ENCODE measurements at regions not wholly inside any gene's neighbourhood (a gene's known extent, or its start where the extent isn't known, plus 50 kb on each side); places are given as distances from the start of the nearest gene placed in this dataset.

GRCh38 chr4:99749445-99750391 lies 66.9 kb upstream of the DAPP1 start:
- TF ChIP-seq, protein P1, sequence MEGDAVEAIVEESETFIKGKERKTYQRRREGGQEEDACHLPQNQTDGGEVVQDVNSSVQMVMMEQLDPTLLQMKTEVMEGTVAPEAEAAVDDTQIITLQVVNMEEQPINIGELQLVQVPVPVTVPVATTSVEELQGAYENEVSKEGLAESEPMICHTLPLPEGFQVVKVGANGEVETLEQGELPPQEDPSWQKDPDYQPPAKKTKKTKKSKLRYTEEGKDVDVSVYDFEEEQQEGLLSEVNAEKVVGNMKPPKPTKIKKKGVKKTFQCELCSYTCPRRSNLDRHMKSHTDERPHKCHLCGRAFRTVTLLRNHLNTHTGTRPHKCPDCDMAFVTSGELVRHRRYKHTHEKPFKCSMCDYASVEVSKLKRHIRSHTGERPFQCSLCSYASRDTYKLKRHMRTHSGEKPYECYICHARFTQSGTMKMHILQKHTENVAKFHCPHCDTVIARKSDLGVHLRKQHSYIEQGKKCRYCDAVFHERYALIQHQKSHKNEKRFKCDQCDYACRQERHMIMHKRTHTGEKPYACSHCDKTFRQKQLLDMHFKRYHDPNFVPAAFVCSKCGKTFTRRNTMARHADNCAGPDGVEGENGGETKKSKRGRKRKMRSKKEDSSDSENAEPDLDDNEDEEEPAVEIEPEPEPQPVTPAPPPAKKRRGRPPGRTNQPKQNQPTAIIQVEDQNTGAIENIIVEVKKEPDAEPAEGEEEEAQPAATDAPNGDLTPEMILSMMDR (IDR thresholded peaks at IDR 0.05; ENCODE audit: insufficient read depth, low read depth, low read length): no peak
- TF ChIP-seq EZH2 (IDR thresholded peaks at IDR 0.05; ENCODE audit: insufficient read depth, low read length): no peak

Data from astrocyte (in vitro differentiated cells and primary cell).